ENCODE measurements at regions not wholly inside any gene's neighbourhood (a gene's known extent, or its start where the extent isn't known, plus 50 kb on each side); places are given as distances from the start of the nearest gene placed in this dataset.

- DNase-seq (no peak), ATAC-seq (no peak)
- no peaks in the 10 kb centered on the region for H3K9me3 ChIP-seq
- no peaks in the 10 kb centered on the region for H3K36me3 ChIP-seq
- no peak for TF ChIP-seq CTCF (IDR thresholded peaks at IDR 0.05)
- no peaks in the 10 kb centered on the region for H3K27me3 ChIP-seq
- 69 to 76% methylated on average over 3 of the region's 3 CpGs for WGBS, 2 donors
- no peak overlapping the region for H3K27ac ChIP-seq
- no peak overlapping the region for H3K4me3 ChIP-seq
- peaks cover 0 to 6% (median 0%) of the 10 kb centered on the region in 9 donors for H3K4me1 ChIP-seq
- intact Hi-C loops (cut with DNase I) = loop anchor here in 1 of 10 donors (5.0 kb wide), 1 partner anchor 43 kb away; no protein-coding TSS in a partner anchor
Observed at GRCh38 chr21:38970765-38971164, 165.0 kb downstream of the ETS2 start.

GRCh38 chr21:38968887-38969543 lies 163.3 kb downstream of the ETS2 start:
- TF ChIP-seq CTCF (IDR thresholded peaks at IDR 0.05) = no peak
- peaks cover 0 to 16% (median 4%) of the 10 kb centered on the region in 9 donors for H3K4me1 ChIP-seq
- ATAC-seq = no peak
- no peak overlapping the region for H3K4me3 ChIP-seq
- H3K36me3 ChIP-seq = no peaks in the 10 kb centered on the region
- no peaks in the 10 kb centered on the region for H3K27me3 ChIP-seq
- intact Hi-C loops (cut with DNase I) = no loop called here
- WGBS, 2 donors = 90 to 94% methylated on average over 12 of the region's 12 CpGs
- no peak for DNase-seq
- no peak overlapping the region for H3K27ac ChIP-seq
- no peaks in the 10 kb centered on the region for H3K9me3 ChIP-seq

GRCh38 chr21:38965910-38966504 lies 160.3 kb downstream of the ETS2 start:
- Histone ChIP-seq H3K4me1 (peaks cover 0 to 16% (median under 1%) of the 10 kb centered on the region in 9 donors), H3K4me3 (no peak overlapping the region), H3K9me3 (peaks cover 0 to 16% (median 0%) of the 10 kb centered on the region in 11 donors), H3K36me3 (no peaks in the 10 kb centered on the region), H3K27ac (peak overlapping the region in 2 of 10 donors; percentile 26 to 27), H3K27me3 (no peaks in the 10 kb centered on the region)
- WGBS, 2 donors = 76 to 84% methylated on average over 16 of the region's 16 CpGs
- intact Hi-C loops (cut with DNase I) = no loop called here
- TF ChIP-seq CTCF (IDR thresholded peaks at IDR 0.05) = no peak
- DNase-seq (no peak), ATAC-seq (peak in 6 of 8 donors; percentile 27 to 74 (median 48))

- intact Hi-C loops (cut with DNase I) = no loop called here
- no peak for TF ChIP-seq CTCF (IDR thresholded peaks at IDR 0.05)
- Histone ChIP-seq H3K4me1 (peaks cover 0 to 16% (median 0%) of the 10 kb centered on the region in 9 donors), H3K27ac (peak overlapping the region in 1 of 10 donors; percentile 27), H3K4me3 (no peak overlapping the region), H3K27me3 (no peaks in the 10 kb centered on the region), H3K36me3 (no peaks in the 10 kb centered on the region), H3K9me3 (peaks cover 0 to 16% (median 0%) of the 10 kb centered on the region in 11 donors)
- 49 to 60% methylated on average over 8 of the region's 8 CpGs for WGBS, 2 donors
- DNase-seq (no peak), ATAC-seq (peak in 1 of 8 donors; percentile 7)
Observed at GRCh38 chr21:38965241-38965640, 159.5 kb downstream of the ETS2 start.
